ENCODE measurements at regions not wholly inside any gene's neighbourhood (a gene's known extent, or its start where the extent isn't known, plus 50 kb on each side); places are given as distances from the start of the nearest gene placed in this dataset.
A peak's percentile ranks its signal among the peaks of the same experiment; 100 is the strongest.

GRCh38 chr5:96316487-96316886, 116.6 kb downstream of the PCSK1 start:
- no peaks in the 10 kb centered on the region for H3K9me3 ChIP-seq (ENCODE audit: insufficient read depth in 2 of 2, low read depth in 1 of 2, low read length in 1 of 2)
- WGBS, 2 experiments (ENCODE audit: extremely low coverage in 1 of 2, insufficient coverage in 1 of 2, insufficient read length in 1 of 2, insufficient replicate concordance in 2 of 2, low coverage in 1 of 2, low lambda C conversion rate in 2 of 2, missing lambda C conversion rate in 1 of 2) = 80% methylated on average over 2 of the region's 2 CpGs; no CpG with 5 or more reads in 1 of the 2 experiments
- H3K23ac ChIP-seq (ENCODE audit: insufficient read length) = no peak overlapping the region
- no peaks in the 10 kb centered on the region for H3K23me2 ChIP-seq (ENCODE audit: low read depth, low read length)
- H3K4ac ChIP-seq (replicated peaks; ENCODE audit: insufficient read length, low read depth, low read length) = no peak overlapping the region
- H3K4me1 ChIP-seq (replicated peaks in 1 of 4; ENCODE audit: control insufficient read depth in 3 of 4, insufficient read depth in 4 of 4, low read length in 3 of 4) = no peaks in the 10 kb centered on the region
- no peak overlapping the region for H3K14ac ChIP-seq (ENCODE audit: insufficient read length)
- H2AFZ ChIP-seq (ENCODE audit: low read length) = no peak overlapping the region
- DNase-seq (ENCODE audit: low read depth in 1 of 2, low spot score in 2 of 2) = no peak
- H3K4me2 ChIP-seq (ENCODE audit: insufficient read depth in 1 of 2, low read depth in 2 of 2, low read length in 2 of 2) = no peak overlapping the region
- H2AK5ac ChIP-seq (ENCODE audit: low read depth, low read length) = no peak overlapping the region
- ChIA-PET CTCF (ENCODE audit: partially characterized antibody) (interaction anchor here (0.6 to 1.3 kb wide), 3 partner anchors 9 to 438 kb away, joined by 3 to 4 read pairs (median 3); no protein-coding TSS in a partner anchor), POLR2A (ENCODE audit: partially characterized antibody) (interaction anchor here (1.0 kb wide), 1 partner anchor 353 kb away, joined by 3 read pairs; no protein-coding TSS in a partner anchor)
- H4K20me1 ChIP-seq (replicated peaks in 1 of 2; ENCODE audit: control insufficient read depth in 1 of 2, insufficient read depth in 2 of 2, low read length in 2 of 2) = no peaks in the 10 kb centered on the region
- H3K27ac ChIP-seq (ENCODE audit: low read depth, low read length) = no peak overlapping the region
- no peaks in the 10 kb centered on the region for H3K79me2 ChIP-seq (ENCODE audit: control insufficient read depth in 1 of 2, insufficient read depth in 2 of 2, low read length in 2 of 2)
- no peak overlapping the region for H4K8ac ChIP-seq (ENCODE audit: extremely low read depth, insufficient read depth, low read length)
- no peak overlapping the region for H3K18ac ChIP-seq (ENCODE audit: extremely low read depth, low read length)
- no peak overlapping the region for H4K91ac ChIP-seq (replicated peaks; ENCODE audit: insufficient read length, low read length)
- H2BK20ac ChIP-seq (ENCODE audit: low read length) = no peak overlapping the region
- no peaks in the 10 kb centered on the region for H3K27me3 ChIP-seq (replicated peaks in 1 of 4; ENCODE audit: control insufficient read depth in 3 of 4, extremely low read depth in 1 of 4, insufficient read depth in 3 of 4, low read length in 3 of 4)
- H2BK5ac ChIP-seq (ENCODE audit: low read depth, low read length) = no peak overlapping the region
- FAIRE-seq = no peak
- no peak overlapping the region for H2BK120ac ChIP-seq (replicated peaks; ENCODE audit: low read depth, low read length)
- no peak overlapping the region for H4K5ac ChIP-seq (ENCODE audit: insufficient read length, low read depth, low read length)
- no peak overlapping the region for H3K56ac ChIP-seq (replicated peaks; ENCODE audit: insufficient read length, low read depth, low read length)
- no peaks in the 10 kb centered on the region for H3K79me1 ChIP-seq (ENCODE audit: low read depth, low read length)
- H3K9ac ChIP-seq (replicated peaks in 1 of 4; ENCODE audit: extremely low read depth in 1 of 4, low read depth in 3 of 4, low read length in 3 of 4) = no peak overlapping the region
- no peaks in the 10 kb centered on the region for H3K36me3 ChIP-seq (ENCODE audit: control insufficient read depth in 2 of 4, insufficient read depth in 4 of 4, low read length in 3 of 4)
- H2BK15ac ChIP-seq (ENCODE audit: low read length) = no peak overlapping the region
- no peak overlapping the region for H2BK12ac ChIP-seq (ENCODE audit: low read depth, low read length)
- no peak overlapping the region for H3K4me3 ChIP-seq (ENCODE audit: extremely low read depth in 1 of 4, insufficient read depth in 2 of 4, low read depth in 3 of 4, low read length in 4 of 4)
- TF ChIP-seq POLR2A (IDR thresholded peaks at IDR 0.05; ENCODE audit: control extremely low read depth in 1 of 2, low read depth in 2 of 2, low read length in 2 of 2) (no peak), RNF2 (IDR thresholded peaks at IDR 0.05; ENCODE audit: borderline replicate concordance, low read depth, low read length, missing control alignments, poor library complexity, severe bottlenecking) (no peak), TCF12 (IDR thresholded peaks at IDR 0.05; ENCODE audit: low read depth, low read length) (no peak), BRCA1 (IDR thresholded peaks at IDR 0.05; ENCODE audit: low read depth, low read length) (no peak), SP4 (IDR thresholded peaks at IDR 0.05; ENCODE audit: low read length) (no peak), USF2 (IDR thresholded peaks at IDR 0.05; ENCODE audit: low read length) (no peak), CEBPB (IDR thresholded peaks at IDR 0.05; ENCODE audit: low read depth, low read length) (0 out of 2 replicates have a peak, but pooled peaks have one; percentile 21), GABPA (IDR thresholded peaks at IDR 0.05; ENCODE audit: borderline replicate concordance, insufficient read depth, low read length) (no peak), YY1 (IDR thresholded peaks at IDR 0.05; ENCODE audit: low read depth, low read length) (no peak)

Data from H1 (cell line).